ENCODE measurements at regions not wholly inside any gene's neighbourhood (a gene's known extent, or its start where the extent isn't known, plus 50 kb on each side); places are given as distances from the start of the nearest gene placed in this dataset.

DNA sequence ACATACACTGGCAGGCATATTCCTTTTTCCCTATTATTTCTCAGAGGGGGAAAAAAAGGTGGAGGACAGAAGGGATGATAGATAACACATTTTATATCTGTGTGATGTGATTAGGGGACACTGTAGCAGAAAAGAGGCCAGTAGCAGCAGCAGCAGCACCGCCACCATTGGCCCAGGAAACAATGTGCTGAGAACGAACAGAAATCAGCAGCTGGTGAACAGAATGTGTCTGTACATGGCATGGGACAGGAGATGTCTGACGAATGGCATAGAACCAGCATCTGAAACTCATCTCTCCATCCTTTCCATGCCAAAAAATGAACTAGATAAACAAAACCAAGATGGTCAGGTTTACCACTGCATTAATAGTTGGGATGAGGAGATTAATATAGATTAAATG, 936.1 kb upstream of the ACVR2A start:
- ATAC-seq (no peak), DNase-seq (no peak)
- WGBS, 3 donors = 34 to 56% (median 35%) methylated on average over 3 of the region's 3 CpGs
- Histone ChIP-seq H3K9me3 (no peaks in the 10 kb centered on the region), H3K36me3 (ENCODE audit: insufficient read depth in 1 of 2, low read depth in 1 of 2) (no peaks in the 10 kb centered on the region), H3K27me3 (ENCODE audit: insufficient read depth in 3 of 3, low read length in 2 of 3) (no peaks in the 10 kb centered on the region), H3K4me1 (no peaks in the 10 kb centered on the region), H3K4me3 (no peak overlapping the region), H3K27ac (no peak overlapping the region)
- TF ChIP-seq, protein P1, sequence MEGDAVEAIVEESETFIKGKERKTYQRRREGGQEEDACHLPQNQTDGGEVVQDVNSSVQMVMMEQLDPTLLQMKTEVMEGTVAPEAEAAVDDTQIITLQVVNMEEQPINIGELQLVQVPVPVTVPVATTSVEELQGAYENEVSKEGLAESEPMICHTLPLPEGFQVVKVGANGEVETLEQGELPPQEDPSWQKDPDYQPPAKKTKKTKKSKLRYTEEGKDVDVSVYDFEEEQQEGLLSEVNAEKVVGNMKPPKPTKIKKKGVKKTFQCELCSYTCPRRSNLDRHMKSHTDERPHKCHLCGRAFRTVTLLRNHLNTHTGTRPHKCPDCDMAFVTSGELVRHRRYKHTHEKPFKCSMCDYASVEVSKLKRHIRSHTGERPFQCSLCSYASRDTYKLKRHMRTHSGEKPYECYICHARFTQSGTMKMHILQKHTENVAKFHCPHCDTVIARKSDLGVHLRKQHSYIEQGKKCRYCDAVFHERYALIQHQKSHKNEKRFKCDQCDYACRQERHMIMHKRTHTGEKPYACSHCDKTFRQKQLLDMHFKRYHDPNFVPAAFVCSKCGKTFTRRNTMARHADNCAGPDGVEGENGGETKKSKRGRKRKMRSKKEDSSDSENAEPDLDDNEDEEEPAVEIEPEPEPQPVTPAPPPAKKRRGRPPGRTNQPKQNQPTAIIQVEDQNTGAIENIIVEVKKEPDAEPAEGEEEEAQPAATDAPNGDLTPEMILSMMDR (IDR thresholded peaks at IDR 0.05) = no peak
- intact Hi-C loops (cut with DNase I) = no loop called here

DNA sequence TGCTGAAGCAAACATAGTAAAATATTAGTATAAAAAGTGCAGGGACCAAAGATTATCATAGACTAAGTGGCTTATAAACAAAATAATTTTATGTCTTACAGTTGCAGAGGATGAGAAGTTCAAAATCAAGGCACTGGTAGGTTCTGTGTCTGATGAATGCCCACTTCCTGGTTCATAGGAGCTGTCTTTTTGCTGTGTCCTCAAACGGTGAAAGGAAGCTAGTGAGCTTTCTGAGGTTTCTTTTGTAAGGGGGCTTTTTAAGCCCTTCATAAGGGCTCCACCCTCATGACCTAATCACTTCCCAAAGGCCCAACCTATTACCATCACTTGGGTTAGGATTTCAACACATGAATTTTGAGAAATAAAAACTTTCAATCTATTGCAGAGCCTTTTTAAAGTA, 946.7 kb upstream of the ACVR2A start:
- ATAC-seq = no peak
- Histone ChIP-seq H3K36me3 (ENCODE audit: insufficient read depth in 1 of 2, low read depth in 1 of 2) (no peaks in the 10 kb centered on the region), H3K9me3 (no peaks in the 10 kb centered on the region), H3K4me3 (no peak overlapping the region), H3K4me1 (no peaks in the 10 kb centered on the region), H3K27ac (no peak overlapping the region), H3K27me3 (ENCODE audit: insufficient read depth in 3 of 3, low read length in 2 of 3) (no peaks in the 10 kb centered on the region)
- intact Hi-C loops (cut with DNase I) = no loop called here
- TF ChIP-seq, protein P1 (IDR thresholded peaks at IDR 0.05) = no peak
- WGBS, 3 donors = 22 to 30% (median 23%) methylated on average over 1 of the region's 1 CpG
- DNase-seq = no peak

DNA sequence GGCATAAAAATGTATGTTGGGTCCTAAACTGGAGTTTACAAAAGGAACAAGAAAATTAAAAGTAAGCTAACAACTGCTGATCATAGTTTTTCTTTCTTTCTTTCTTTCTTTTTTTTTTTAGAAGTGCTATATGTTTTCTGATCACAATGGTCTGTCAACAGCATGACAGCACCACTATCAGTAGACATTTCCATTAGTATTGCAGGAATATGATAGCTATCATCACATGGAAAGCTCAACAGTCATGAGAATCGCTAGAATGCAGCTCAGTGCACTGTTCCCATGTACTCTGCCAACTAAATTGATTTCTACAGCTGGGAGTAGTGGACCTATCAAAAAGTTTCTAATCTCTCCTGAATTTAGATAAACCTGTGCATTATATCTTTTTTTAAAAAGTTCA, 950.3 kb upstream of the ACVR2A start:
- ATAC-seq (no peak), DNase-seq (no peak)
- WGBS, 3 donors = 66 to 80% (median 73%) methylated on average over 1 of the region's 1 CpG
- Histone ChIP-seq H3K27me3 (ENCODE audit: insufficient read depth in 3 of 3, low read length in 2 of 3) (no peaks in the 10 kb centered on the region), H3K27ac (no peak overlapping the region), H3K4me3 (no peak overlapping the region), H3K36me3 (ENCODE audit: insufficient read depth in 1 of 2, low read depth in 1 of 2) (no peaks in the 10 kb centered on the region), H3K9me3 (no peaks in the 10 kb centered on the region), H3K4me1 (no peaks in the 10 kb centered on the region)
- intact Hi-C loops (cut with DNase I) = no loop called here
- TF ChIP-seq, protein P1 (IDR thresholded peaks at IDR 0.05) = no peak

DNA sequence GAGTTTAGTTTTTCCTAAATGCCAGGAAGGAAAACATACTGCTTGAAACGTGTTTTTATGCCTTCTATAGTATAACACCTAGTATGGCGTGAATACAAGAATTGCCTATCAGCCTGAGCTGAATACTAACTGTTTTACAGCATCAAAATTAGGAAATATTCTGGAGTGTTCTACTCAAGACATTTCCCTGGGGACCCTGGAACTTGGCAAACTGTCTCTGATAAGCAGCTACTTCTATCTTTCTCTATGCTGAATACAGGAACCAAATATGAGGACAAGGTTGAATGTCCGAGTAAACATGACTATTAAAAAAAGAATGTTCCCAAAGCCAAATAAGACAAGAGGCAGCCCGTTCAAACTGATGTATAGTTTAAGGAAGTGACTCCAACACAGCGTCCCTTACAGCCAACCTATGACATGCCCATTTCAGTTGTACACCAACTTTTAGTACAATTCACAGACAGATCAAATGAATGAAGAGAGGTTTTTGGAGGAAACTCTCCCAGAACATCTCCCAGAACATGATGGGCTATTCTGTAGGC, 951.3 kb upstream of the ACVR2A start:
- ATAC-seq (no peak), DNase-seq (no peak)
- no peaks in the 10 kb centered on the region for H3K9me3 ChIP-seq
- H3K4me1 ChIP-seq = no peaks in the 10 kb centered on the region
- intact Hi-C loops (cut with DNase I) = no loop called here
- TF ChIP-seq, protein P1 (IDR thresholded peaks at IDR 0.05) = no peak
- no peaks in the 10 kb centered on the region for H3K27me3 ChIP-seq (ENCODE audit: insufficient read depth in 3 of 3, low read length in 2 of 3)
- H3K4me3 ChIP-seq = no peak overlapping the region
- no peaks in the 10 kb centered on the region for H3K36me3 ChIP-seq (ENCODE audit: insufficient read depth in 1 of 2, low read depth in 1 of 2)
- WGBS, 3 donors = 67 to 78% (median 77%) methylated on average over 5 of the region's 5 CpGs
- no peak overlapping the region for H3K27ac ChIP-seq

DNA sequence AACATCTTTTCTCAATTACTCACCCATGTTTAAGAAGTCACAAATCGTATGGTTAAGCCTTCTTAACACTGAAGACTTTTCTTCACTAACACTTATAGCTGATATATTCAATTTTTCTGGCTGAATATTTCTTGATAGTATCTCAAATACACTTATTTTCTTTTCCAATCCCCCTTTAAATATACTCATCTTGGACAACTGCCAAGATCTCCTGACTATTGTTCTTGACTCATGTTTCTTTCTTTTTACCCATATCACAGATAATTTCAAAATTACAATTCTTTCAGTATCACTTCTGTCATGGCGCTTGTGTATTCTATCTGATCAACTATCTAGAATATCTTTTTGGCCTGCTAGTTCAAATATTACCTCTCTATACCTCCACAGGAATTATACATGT, 954.3 kb upstream of the ACVR2A start:
- WGBS, 3 donors = 86 to 93% (median 89%) methylated on average over 2 of the region's 2 CpGs
- H3K4me3 ChIP-seq = no peak overlapping the region
- DNase-seq = no peak

More for the DNA sequence above, 954.3 kb upstream of the ACVR2A start:
- ATAC-seq = no peak
- intact Hi-C loops (cut with DNase I) = no loop called here
- Histone ChIP-seq H3K27ac (no peak overlapping the region), H3K27me3 (ENCODE audit: insufficient read depth in 3 of 3, low read length in 2 of 3) (no peaks in the 10 kb centered on the region), H3K36me3 (ENCODE audit: insufficient read depth in 1 of 2, low read depth in 1 of 2) (no peaks in the 10 kb centered on the region), H3K4me1 (no peaks in the 10 kb centered on the region), H3K9me3 (no peaks in the 10 kb centered on the region)
- TF ChIP-seq, protein P1 (IDR thresholded peaks at IDR 0.05) = no peak

Data from psoas muscle (tissue), 7 donors.